ENCODE measurements at regions not wholly inside any gene's neighbourhood (a gene's known extent, or its start where the extent isn't known, plus 50 kb on each side); places are given as distances from the start of the nearest gene placed in this dataset.

GRCh38 chr19:34598217-34599155 lies 78.5 kb downstream of the SCGB2B2 start:
- TF ChIP-seq, protein P1, sequence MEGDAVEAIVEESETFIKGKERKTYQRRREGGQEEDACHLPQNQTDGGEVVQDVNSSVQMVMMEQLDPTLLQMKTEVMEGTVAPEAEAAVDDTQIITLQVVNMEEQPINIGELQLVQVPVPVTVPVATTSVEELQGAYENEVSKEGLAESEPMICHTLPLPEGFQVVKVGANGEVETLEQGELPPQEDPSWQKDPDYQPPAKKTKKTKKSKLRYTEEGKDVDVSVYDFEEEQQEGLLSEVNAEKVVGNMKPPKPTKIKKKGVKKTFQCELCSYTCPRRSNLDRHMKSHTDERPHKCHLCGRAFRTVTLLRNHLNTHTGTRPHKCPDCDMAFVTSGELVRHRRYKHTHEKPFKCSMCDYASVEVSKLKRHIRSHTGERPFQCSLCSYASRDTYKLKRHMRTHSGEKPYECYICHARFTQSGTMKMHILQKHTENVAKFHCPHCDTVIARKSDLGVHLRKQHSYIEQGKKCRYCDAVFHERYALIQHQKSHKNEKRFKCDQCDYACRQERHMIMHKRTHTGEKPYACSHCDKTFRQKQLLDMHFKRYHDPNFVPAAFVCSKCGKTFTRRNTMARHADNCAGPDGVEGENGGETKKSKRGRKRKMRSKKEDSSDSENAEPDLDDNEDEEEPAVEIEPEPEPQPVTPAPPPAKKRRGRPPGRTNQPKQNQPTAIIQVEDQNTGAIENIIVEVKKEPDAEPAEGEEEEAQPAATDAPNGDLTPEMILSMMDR (IDR thresholded peaks at IDR 0.05; ENCODE audit: unreplicated experiment), result no peak
- Mint-ChIP-seq H3K4me3 (ENCODE audit: unreplicated experiment) (no peak overlapping the region), H3K27ac (ENCODE audit: unreplicated experiment) (no peak overlapping the region), H3K27me3 (ENCODE audit: unreplicated experiment) (peaks cover 8% of the 10 kb centered on the region), H3K36me3 (ENCODE audit: low read depth, unreplicated experiment) (no peaks in the 10 kb centered on the region), H3K9me3 (ENCODE audit: unreplicated experiment) (no peaks in the 10 kb centered on the region), H3K4me1 (ENCODE audit: unreplicated experiment) (peaks cover 17% of the 10 kb centered on the region)
- no peak for DNase-seq (ENCODE audit: low spot score)

GRCh38 chr19:34597596-34597995 lies 79.4 kb downstream of the SCGB2B2 start:
- no peak for DNase-seq (ENCODE audit: low spot score)
- TF ChIP-seq, protein P1 (IDR thresholded peaks at IDR 0.05; ENCODE audit: unreplicated experiment), result no peak
- Mint-ChIP-seq H3K27me3 (ENCODE audit: unreplicated experiment) (peaks cover 8% of the 10 kb centered on the region), H3K4me3 (ENCODE audit: unreplicated experiment) (no peak overlapping the region), H3K36me3 (ENCODE audit: low read depth, unreplicated experiment) (no peaks in the 10 kb centered on the region), H3K9me3 (ENCODE audit: unreplicated experiment) (no peaks in the 10 kb centered on the region), H3K27ac (ENCODE audit: unreplicated experiment) (no peak overlapping the region), H3K4me1 (ENCODE audit: unreplicated experiment) (peaks cover 17% of the 10 kb centered on the region)

DNA sequence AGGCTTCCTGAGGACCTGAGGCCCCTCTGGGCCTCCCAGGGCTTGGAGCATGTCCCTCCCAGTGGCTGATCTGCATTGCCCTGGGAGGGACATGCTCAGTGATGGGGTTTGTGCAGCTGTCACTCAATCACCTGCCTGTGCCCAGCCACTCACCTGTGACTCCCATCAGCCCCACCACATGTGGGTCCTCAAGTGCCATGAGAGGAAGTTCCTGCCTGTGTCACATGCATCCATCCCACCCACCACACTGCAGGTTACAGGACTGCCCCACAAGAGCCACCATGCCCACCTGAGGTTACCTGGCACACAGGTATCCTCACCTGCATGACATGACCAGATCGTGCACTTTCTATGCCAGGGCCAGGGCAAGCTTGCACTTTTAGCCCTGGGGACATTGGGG lies 80.0 kb downstream of the SCGB2B2 start:
- Mint-ChIP-seq H3K4me3 (ENCODE audit: unreplicated experiment) (no peak overlapping the region), H3K9me3 (ENCODE audit: unreplicated experiment) (no peaks in the 10 kb centered on the region), H3K4me1 (ENCODE audit: unreplicated experiment) (peaks cover 17% of the 10 kb centered on the region), H3K36me3 (ENCODE audit: low read depth, unreplicated experiment) (no peaks in the 10 kb centered on the region), H3K27ac (ENCODE audit: unreplicated experiment) (no peak overlapping the region), H3K27me3 (ENCODE audit: unreplicated experiment) (peaks cover 8% of the 10 kb centered on the region)
- TF ChIP-seq, protein P1 (IDR thresholded peaks at IDR 0.05; ENCODE audit: unreplicated experiment), result no peak
- DNase-seq (ENCODE audit: low spot score), result no peak

DNA sequence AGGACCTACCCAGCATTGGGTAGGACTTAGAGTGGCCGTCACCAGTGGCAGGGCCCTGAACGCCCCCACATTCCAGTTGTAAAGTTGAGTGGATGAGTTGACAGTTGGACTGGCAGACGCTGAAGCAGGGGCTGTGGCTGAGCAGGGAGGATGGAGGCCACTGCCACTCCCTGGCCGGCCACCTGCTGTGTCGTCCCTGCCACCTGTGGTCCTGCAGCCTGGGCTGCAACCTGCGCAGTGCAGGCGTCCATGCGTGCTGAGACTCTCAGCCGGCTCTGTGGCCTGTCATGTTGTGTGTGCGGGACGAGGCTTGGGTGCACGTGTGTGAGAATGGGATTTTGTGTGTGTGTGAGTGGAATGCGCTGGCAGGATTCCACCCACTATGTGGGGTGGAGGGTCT lies 80.8 kb downstream of the SCGB2B2 start:
- Mint-ChIP-seq H3K27me3 (ENCODE audit: unreplicated experiment) (peaks cover 8% of the 10 kb centered on the region), H3K27ac (ENCODE audit: unreplicated experiment) (no peak overlapping the region), H3K36me3 (ENCODE audit: low read depth, unreplicated experiment) (peaks cover 2% of the 10 kb centered on the region), H3K4me1 (ENCODE audit: unreplicated experiment) (peaks cover 17% of the 10 kb centered on the region), H3K4me3 (ENCODE audit: unreplicated experiment) (peak overlapping the region; percentile 29), H3K9me3 (ENCODE audit: unreplicated experiment) (no peaks in the 10 kb centered on the region)
- TF ChIP-seq, protein P1 (IDR thresholded peaks at IDR 0.05; ENCODE audit: unreplicated experiment), result no peak
- no peak for DNase-seq (ENCODE audit: low spot score)

DNA sequence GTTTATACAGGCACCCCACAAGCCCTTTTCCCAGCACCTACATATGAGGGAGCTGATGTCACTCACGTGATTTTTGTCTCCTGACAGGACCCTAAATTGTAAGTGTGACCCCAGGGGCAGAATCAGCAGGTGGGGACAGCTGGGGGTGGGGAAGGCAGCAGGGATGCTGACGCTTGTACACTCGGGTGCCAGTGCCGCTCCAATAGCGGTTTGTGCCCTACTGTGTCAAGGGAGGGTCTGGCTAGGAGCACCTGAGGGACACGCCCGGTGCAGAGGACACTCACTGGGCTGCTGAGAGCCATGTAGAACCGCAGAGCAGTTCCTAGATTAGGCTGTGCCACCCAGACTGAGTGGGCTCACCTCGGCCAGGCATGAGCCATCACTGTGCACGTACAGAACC lies 81.3 kb downstream of the SCGB2B2 start:
- Mint-ChIP-seq H3K27ac (ENCODE audit: unreplicated experiment) (no peak overlapping the region), H3K4me1 (ENCODE audit: unreplicated experiment) (peaks cover 17% of the 10 kb centered on the region), H3K9me3 (ENCODE audit: unreplicated experiment) (no peaks in the 10 kb centered on the region), H3K36me3 (ENCODE audit: low read depth, unreplicated experiment) (peaks cover 6% of the 10 kb centered on the region), H3K4me3 (ENCODE audit: unreplicated experiment) (no peak overlapping the region), H3K27me3 (ENCODE audit: unreplicated experiment) (peaks cover 8% of the 10 kb centered on the region)
- DNase-seq (ENCODE audit: low spot score), result no peak
- TF ChIP-seq, protein P1 (IDR thresholded peaks at IDR 0.05; ENCODE audit: unreplicated experiment), result no peak

Measured in endothelial cell (in vitro differentiated cells).